ENCODE measurements at regions not wholly inside any gene's neighbourhood (a gene's known extent, or its start where the extent isn't known, plus 50 kb on each side); places are given as distances from the start of the nearest gene placed in this dataset.

DNA sequence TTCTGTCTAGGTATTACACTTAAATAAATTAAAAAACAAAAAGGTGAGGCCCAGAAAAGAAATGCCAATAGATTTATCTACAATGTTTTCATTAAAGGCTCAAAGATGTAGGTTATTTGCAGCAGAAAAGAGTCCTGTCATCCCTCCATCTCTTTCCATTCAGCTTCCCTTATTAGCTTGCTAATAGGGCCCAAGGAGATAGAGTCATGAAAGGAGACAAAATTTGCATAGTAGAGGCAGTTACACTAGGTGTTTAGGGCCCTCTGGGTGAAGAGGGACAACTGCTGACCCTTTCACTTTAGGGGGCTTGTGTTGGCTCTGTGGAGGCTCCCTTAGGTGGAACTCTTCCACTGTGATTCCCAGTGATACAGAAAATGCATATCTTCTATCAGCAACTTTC lies 58.4 kb upstream of the TACR3 start:
- TF ChIP-seq, protein P1, sequence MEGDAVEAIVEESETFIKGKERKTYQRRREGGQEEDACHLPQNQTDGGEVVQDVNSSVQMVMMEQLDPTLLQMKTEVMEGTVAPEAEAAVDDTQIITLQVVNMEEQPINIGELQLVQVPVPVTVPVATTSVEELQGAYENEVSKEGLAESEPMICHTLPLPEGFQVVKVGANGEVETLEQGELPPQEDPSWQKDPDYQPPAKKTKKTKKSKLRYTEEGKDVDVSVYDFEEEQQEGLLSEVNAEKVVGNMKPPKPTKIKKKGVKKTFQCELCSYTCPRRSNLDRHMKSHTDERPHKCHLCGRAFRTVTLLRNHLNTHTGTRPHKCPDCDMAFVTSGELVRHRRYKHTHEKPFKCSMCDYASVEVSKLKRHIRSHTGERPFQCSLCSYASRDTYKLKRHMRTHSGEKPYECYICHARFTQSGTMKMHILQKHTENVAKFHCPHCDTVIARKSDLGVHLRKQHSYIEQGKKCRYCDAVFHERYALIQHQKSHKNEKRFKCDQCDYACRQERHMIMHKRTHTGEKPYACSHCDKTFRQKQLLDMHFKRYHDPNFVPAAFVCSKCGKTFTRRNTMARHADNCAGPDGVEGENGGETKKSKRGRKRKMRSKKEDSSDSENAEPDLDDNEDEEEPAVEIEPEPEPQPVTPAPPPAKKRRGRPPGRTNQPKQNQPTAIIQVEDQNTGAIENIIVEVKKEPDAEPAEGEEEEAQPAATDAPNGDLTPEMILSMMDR (IDR thresholded peaks at IDR 0.05): no peak
- TF ChIP-seq POLR2A (IDR thresholded peaks at IDR 0.05): no peak
